Glutamatergic neuron (in vitro differentiated cells): ENCODE measurements at regions not wholly inside any gene's neighbourhood (a gene's known extent, or its start where the extent isn't known, plus 50 kb on each side); places are given as distances from the start of the nearest gene placed in this dataset.

Experiments
- DNase-seq: peaks from one replicate; pipeline ENCODE4 v3.0.0; 2022
- H3K27ac Mint-ChIP-seq: one replicate; pipeline ENCODE4 v1.8.0; 2020; ENCODE audit warnings: mild to moderate bottlenecking, mixed read lengths, inconsistent platforms; ENCODE audit not compliant: unreplicated experiment
- H3K27me3 Mint-ChIP-seq: one replicate; pipeline ENCODE4 v1.8.0; 2020; ENCODE audit warnings: mild to moderate bottlenecking, moderate library complexity, mixed read lengths, inconsistent platforms; ENCODE audit not compliant: unreplicated experiment
- H3K36me3 Mint-ChIP-seq: one replicate; pipeline ENCODE4 v1.8.0; 2020; ENCODE audit warnings: mild to moderate bottlenecking, mixed read lengths, inconsistent platforms; ENCODE audit not compliant: unreplicated experiment
- H3K4me1 Mint-ChIP-seq: one replicate; pipeline ENCODE4 v1.8.0; 2020; ENCODE audit warnings: mild to moderate bottlenecking, low read depth, mixed read lengths, inconsistent platforms; ENCODE audit not compliant: unreplicated experiment
- H3K4me3 Mint-ChIP-seq: one replicate; pipeline ENCODE4 v1.8.0; 2020; ENCODE audit warnings: mild to moderate bottlenecking, mixed read lengths, inconsistent platforms; ENCODE audit not compliant: unreplicated experiment
- H3K9me3 Mint-ChIP-seq: one replicate; pipeline ENCODE4 v1.8.0; 2020; ENCODE audit warnings: mild to moderate bottlenecking, moderate library complexity, mixed read lengths, inconsistent platforms; ENCODE audit not compliant: unreplicated experiment
- CTCF ChIP-seq: fragments of 200-600 bp; sonication (generic); IDR thresholded peaks from one replicate; pipeline ENCODE4 v1.5.0; 2021; ENCODE audit not compliant: partially characterized antibody, unreplicated experiment

DNA sequence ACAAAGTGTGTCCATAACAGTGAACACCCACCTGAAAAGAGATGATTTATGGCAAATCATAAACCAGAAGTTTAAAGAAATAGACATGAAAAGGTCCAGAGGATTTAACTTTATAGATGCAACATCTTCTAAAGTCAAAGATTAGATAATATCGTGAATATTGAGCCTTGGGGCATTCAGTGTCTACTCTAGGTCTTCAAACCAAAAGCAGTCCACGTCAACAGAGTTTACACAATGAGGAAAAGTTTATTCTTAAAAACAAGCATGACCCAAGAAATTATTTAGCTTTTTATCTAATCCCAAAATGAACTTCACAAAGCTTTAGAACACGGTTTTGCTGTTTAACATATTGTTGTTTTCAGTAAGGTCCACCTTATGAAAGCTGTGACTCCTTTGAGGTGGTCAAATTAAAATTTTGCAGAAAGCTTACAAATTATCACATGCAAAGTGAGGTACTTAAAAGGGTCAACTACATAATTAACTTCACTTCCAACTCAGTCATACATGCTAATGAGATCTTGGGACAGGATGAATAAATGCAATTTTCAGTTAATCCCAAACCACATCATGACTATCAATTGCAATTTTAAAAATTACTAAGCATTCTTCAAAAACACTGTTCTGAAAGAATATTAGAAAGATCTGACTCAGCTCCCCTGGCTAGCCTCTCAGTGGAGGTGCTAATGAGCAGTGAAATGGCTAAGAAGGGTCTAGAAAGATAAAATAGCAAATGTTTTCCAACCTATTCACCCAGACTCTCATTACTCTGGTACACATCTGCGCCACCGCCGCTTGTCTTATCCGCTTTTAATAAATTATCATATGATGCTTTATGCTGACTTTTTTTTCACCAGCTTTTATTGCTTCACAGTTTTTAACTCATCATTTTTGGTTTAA, 92.4 kb upstream of the WDR17 start:
- H3K9me3 Mint-ChIP-seq: peaks cover 2% of the 10 kb centered on the region
- H3K27ac Mint-ChIP-seq: no peak overlapping the region
- H3K36me3 Mint-ChIP-seq: no peaks in the 10 kb centered on the region
- TF ChIP-seq CTCF: no peak
- no peaks in the 10 kb centered on the region for H3K27me3 Mint-ChIP-seq
- no peak overlapping the region for H3K4me3 Mint-ChIP-seq
- DNase-seq: no peak
- H3K4me1 Mint-ChIP-seq: no peaks in the 10 kb centered on the region

DNA sequence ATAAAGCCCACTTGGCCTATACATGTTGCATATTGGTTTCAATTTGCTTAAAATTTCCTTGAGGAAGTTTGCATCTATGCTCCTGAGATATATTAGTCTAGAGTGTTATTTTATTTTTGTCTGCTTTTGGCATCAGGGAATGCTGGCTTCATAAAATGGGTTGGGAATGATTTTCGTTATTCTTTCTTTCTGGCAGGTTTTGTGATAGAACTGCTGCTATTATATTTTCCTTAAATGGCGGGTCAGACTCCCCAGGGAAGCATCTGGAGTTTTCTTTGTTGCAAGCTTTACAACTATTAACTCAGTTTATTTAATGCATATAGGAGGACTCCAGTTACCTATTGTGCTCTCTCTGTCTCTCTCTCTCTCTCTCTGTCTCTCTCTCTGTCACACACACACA, 82.0 kb upstream of the WDR17 start:
- no peak for DNase-seq

GRCh38 chr4:175986668-175987067, 79.0 kb upstream of the WDR17 start:
- no peaks in the 10 kb centered on the region for H3K36me3 Mint-ChIP-seq
- DNase-seq: no peak
- no peaks in the 10 kb centered on the region for H3K4me1 Mint-ChIP-seq
- H3K9me3 Mint-ChIP-seq: no peaks in the 10 kb centered on the region
- no peak overlapping the region for H3K27ac Mint-ChIP-seq
- no peak overlapping the region for H3K4me3 Mint-ChIP-seq
- no peak for TF ChIP-seq CTCF
- H3K27me3 Mint-ChIP-seq: peaks cover 2% of the 10 kb centered on the region

More for the DNA sequence above, 82.0 kb upstream of the WDR17 start:
- Mint-ChIP-seq H3K27me3 (peaks cover 2% of the 10 kb centered on the region), H3K27ac (no peak overlapping the region), H3K9me3 (no peaks in the 10 kb centered on the region), H3K4me3 (no peak overlapping the region), H3K36me3 (no peaks in the 10 kb centered on the region), H3K4me1 (no peaks in the 10 kb centered on the region)
- TF ChIP-seq CTCF: no peak

DNA sequence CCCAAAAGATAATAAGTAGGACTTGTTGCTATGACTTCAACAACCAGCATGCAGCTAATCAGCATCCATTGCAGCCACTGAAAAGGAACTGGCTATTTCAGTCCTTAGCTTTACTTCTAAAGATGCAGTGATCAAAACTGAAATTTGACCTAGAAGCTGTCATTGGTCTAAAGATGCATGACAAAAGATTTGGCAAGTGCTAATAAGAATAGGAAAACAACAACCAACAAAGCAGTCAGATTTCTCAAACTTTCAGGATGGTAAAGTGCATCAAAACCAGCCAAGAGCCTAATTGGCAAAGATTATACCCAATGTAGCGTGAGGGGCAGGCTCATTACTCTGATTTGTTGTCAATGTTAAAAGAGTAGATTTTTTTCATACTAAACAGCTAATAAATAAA, 77.1 kb upstream of the WDR17 start:
- H3K36me3 Mint-ChIP-seq: no peaks in the 10 kb centered on the region
- no peaks in the 10 kb centered on the region for H3K9me3 Mint-ChIP-seq
- no peak for TF ChIP-seq CTCF
- H3K27me3 Mint-ChIP-seq: no peaks in the 10 kb centered on the region
- no peaks in the 10 kb centered on the region for H3K4me1 Mint-ChIP-seq
- no peak overlapping the region for H3K4me3 Mint-ChIP-seq
- no peak for DNase-seq
- no peak overlapping the region for H3K27ac Mint-ChIP-seq

DNA sequence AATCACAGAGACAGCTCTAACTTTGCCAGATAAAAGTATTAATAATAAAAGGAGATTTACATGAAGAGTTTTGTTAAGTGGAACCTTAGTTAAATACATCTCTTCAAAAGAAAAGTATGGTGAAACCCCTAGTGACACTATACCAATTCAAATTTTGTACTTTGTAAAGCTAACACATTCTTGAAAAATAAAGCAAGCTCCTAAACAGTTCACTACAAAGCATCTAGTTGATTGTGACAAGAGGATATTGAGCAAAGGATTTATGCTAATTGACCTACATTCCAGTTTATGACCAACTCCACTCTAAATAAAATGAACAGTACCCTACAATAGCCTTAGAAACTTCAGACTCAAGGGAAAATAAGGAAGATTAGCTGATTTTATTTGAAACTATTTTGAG, 69.4 kb upstream of the WDR17 start:
- no peak for TF ChIP-seq CTCF
- Mint-ChIP-seq H3K27ac (no peak overlapping the region), H3K4me1 (no peaks in the 10 kb centered on the region), H3K4me3 (no peak overlapping the region), H3K27me3 (no peaks in the 10 kb centered on the region), H3K9me3 (no peaks in the 10 kb centered on the region), H3K36me3 (no peaks in the 10 kb centered on the region)
- no peak for DNase-seq
